ENCODE measurements at regions not wholly inside any gene's neighbourhood (a gene's known extent, or its start where the extent isn't known, plus 50 kb on each side); places are given as distances from the start of the nearest gene placed in this dataset.

DNA sequence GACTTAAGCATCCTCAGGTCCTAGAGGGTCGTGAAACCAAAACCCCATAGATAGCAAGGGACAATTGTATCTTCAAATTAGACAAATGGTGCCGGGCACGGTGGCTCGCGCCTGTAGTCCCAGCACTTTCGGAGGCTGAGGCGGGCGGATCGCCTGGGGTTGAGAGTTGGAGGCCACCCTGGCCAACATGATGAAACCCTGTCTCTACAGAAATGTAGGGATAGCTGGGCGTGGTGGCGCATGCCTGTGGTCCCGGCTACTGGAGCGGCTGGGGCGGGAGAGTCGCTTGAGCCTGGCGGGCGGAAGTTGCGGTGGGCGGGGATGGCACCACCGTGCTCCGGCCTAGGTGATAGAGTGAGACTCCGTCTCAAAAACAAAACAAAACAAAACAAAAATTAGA, 780.6 kb downstream of the BRINP3 start:
- no peak for TF ChIP-seq EZH2phosphoT487 (IDR thresholded peaks at IDR 0.05; ENCODE audit: borderline replicate concordance, low read depth, low read length)
- TF ChIP-seq, protein P1, sequence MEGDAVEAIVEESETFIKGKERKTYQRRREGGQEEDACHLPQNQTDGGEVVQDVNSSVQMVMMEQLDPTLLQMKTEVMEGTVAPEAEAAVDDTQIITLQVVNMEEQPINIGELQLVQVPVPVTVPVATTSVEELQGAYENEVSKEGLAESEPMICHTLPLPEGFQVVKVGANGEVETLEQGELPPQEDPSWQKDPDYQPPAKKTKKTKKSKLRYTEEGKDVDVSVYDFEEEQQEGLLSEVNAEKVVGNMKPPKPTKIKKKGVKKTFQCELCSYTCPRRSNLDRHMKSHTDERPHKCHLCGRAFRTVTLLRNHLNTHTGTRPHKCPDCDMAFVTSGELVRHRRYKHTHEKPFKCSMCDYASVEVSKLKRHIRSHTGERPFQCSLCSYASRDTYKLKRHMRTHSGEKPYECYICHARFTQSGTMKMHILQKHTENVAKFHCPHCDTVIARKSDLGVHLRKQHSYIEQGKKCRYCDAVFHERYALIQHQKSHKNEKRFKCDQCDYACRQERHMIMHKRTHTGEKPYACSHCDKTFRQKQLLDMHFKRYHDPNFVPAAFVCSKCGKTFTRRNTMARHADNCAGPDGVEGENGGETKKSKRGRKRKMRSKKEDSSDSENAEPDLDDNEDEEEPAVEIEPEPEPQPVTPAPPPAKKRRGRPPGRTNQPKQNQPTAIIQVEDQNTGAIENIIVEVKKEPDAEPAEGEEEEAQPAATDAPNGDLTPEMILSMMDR (conservative IDR thresholded peaks at IDR 0.05; ENCODE audit: low read length), result no peak

Data from OCI-LY7 (cell line).